ENCODE measurements at regions not wholly inside any gene's neighbourhood (a gene's known extent, or its start where the extent isn't known, plus 50 kb on each side); places are given as distances from the start of the nearest gene placed in this dataset.
"Not testable (repeated sequence)": the region's sequence is repeated elsewhere in the genome, so short reads cannot be mapped to it uniquely, and the experiment has no call there.

GRCh38 chr12:91706466-91706865 is 439.2 kb downstream of the BTG1 start:
- ChIA-PET POLR2A (ENCODE audit: partially characterized antibody) (no interaction called here), CTCF (ENCODE audit: partially characterized antibody) (no interaction called here)
- intact Hi-C loops (cut with micrococcal nuclease): no loop called here
- no peak overlapping the region for H3K27ac Mint-ChIP-seq
- no peaks in the 10 kb centered on the region for H3K4me1 Mint-ChIP-seq
- Histone ChIP-seq H3K4me1 (ENCODE audit: insufficient read depth, low read length) (no peaks in the 10 kb centered on the region), H3K27ac (ENCODE audit: low read depth, low read length) (no peak overlapping the region), H3K4me3 (ENCODE audit: low read length in 2 of 2) (no peak overlapping the region), H3K27me3 (ENCODE audit: insufficient read depth, low read length) (no peaks in the 10 kb centered on the region), H3K9me3 (ENCODE audit: control insufficient read depth in 1 of 2, low read length in 2 of 2) (no peaks in the 10 kb centered on the region), H3K36me3 (ENCODE audit: insufficient read depth, low read length) (no peaks in the 10 kb centered on the region)
- DNase-seq: no peak
- peaks cover 0 to 5% (median under 1%) of the 10 kb centered on the region in 8 donors for H3K9me3 Mint-ChIP-seq
- no peaks in the 10 kb centered on the region for H3K27me3 Mint-ChIP-seq
- no peak overlapping the region for H3K4me3 Mint-ChIP-seq
- no peaks in the 10 kb centered on the region for H3K36me3 Mint-ChIP-seq

GRCh38 chr12:91704446-91704845 is 441.2 kb downstream of the BTG1 start:
- no peak overlapping the region for H3K4me3 Mint-ChIP-seq
- Histone ChIP-seq H3K27me3 (ENCODE audit: insufficient read depth, low read length) (no peaks in the 10 kb centered on the region), H3K36me3 (ENCODE audit: insufficient read depth, low read length) (no peaks in the 10 kb centered on the region), H3K27ac (ENCODE audit: low read depth, low read length) (no peak overlapping the region), H3K9me3 (ENCODE audit: control insufficient read depth in 1 of 2, low read length in 2 of 2) (no peaks in the 10 kb centered on the region), H3K4me3 (ENCODE audit: low read length in 2 of 2) (no peak overlapping the region), H3K4me1 (ENCODE audit: insufficient read depth, low read length) (no peaks in the 10 kb centered on the region)
- no peak overlapping the region for H3K27ac Mint-ChIP-seq
- intact Hi-C loops (cut with micrococcal nuclease): no loop called here
- H3K9me3 Mint-ChIP-seq: peaks cover 0 to 4% (median 2%) of the 10 kb centered on the region in 8 donors
- H3K4me1 Mint-ChIP-seq: no peaks in the 10 kb centered on the region
- H3K27me3 Mint-ChIP-seq: no peaks in the 10 kb centered on the region
- no peak for DNase-seq
- no peaks in the 10 kb centered on the region for H3K36me3 Mint-ChIP-seq
- ChIA-PET CTCF (ENCODE audit: partially characterized antibody) (no interaction called here), POLR2A (ENCODE audit: partially characterized antibody) (no interaction called here)

- no peak overlapping the region for H3K4me3 Mint-ChIP-seq
- H3K27me3 Mint-ChIP-seq: no peaks in the 10 kb centered on the region
- Histone ChIP-seq H3K36me3 (ENCODE audit: insufficient read depth, low read length) (no peaks in the 10 kb centered on the region), H3K4me3 (ENCODE audit: low read length in 2 of 2) (no peak overlapping the region), H3K27me3 (ENCODE audit: insufficient read depth, low read length) (no peaks in the 10 kb centered on the region), H3K9me3 (ENCODE audit: control insufficient read depth in 1 of 2, low read length in 2 of 2) (no peaks in the 10 kb centered on the region), H3K4me1 (ENCODE audit: insufficient read depth, low read length) (no peaks in the 10 kb centered on the region), H3K27ac (ENCODE audit: low read depth, low read length) (no peak overlapping the region)
- DNase-seq: no peak
- POLR2A ChIA-PET (ENCODE audit: partially characterized antibody): no interaction called here
- H3K9me3 Mint-ChIP-seq: peaks cover 0 to 11% (median 6%) of the 10 kb centered on the region in 8 donors
- H3K27ac Mint-ChIP-seq: peak overlapping the region in 1 of 7 donors; percentile 63
- CTCF ChIA-PET (ENCODE audit: partially characterized antibody): no interaction called here
- no peaks in the 10 kb centered on the region for H3K4me1 Mint-ChIP-seq
- intact Hi-C loops (cut with micrococcal nuclease): no loop called here
- no peaks in the 10 kb centered on the region for H3K36me3 Mint-ChIP-seq
Measured at GRCh38 chr12:91703491-91704283, 442.0 kb downstream of the BTG1 start.

- H3K4me1 ChIP-seq (ENCODE audit: insufficient read depth, low read length): no peaks in the 10 kb centered on the region
- no peak overlapping the region for H3K4me3 ChIP-seq (ENCODE audit: low read length in 2 of 2)
- no peaks in the 10 kb centered on the region for H3K4me1 Mint-ChIP-seq
- no peak overlapping the region for H3K27ac ChIP-seq (ENCODE audit: low read depth, low read length)
- no peaks in the 10 kb centered on the region for H3K9me3 ChIP-seq (ENCODE audit: control insufficient read depth in 1 of 2, low read length in 2 of 2)
- intact Hi-C loops (cut with micrococcal nuclease): no loop called here
- H3K9me3 Mint-ChIP-seq: peaks cover 0 to 12% (median 6%) of the 10 kb centered on the region in 8 donors
- no peaks in the 10 kb centered on the region for H3K36me3 Mint-ChIP-seq
- CTCF ChIA-PET (ENCODE audit: partially characterized antibody): no interaction called here
- H3K36me3 ChIP-seq (ENCODE audit: insufficient read depth, low read length): no peaks in the 10 kb centered on the region
- no peaks in the 10 kb centered on the region for H3K27me3 ChIP-seq (ENCODE audit: insufficient read depth, low read length)
- POLR2A ChIA-PET (ENCODE audit: partially characterized antibody): no interaction called here
- no peaks in the 10 kb centered on the region for H3K27me3 Mint-ChIP-seq
- no peak overlapping the region for H3K4me3 Mint-ChIP-seq
- no peak overlapping the region for H3K27ac Mint-ChIP-seq
- DNase-seq: no peak
Measured at GRCh38 chr12:91702843-91703425, 442.7 kb downstream of the BTG1 start.

- CTCF ChIA-PET (ENCODE audit: partially characterized antibody): no interaction called here
- Mint-ChIP-seq H3K36me3 (no peaks in the 10 kb centered on the region), H3K27me3 (no peaks in the 10 kb centered on the region), H3K27ac (no peak overlapping the region), H3K4me1 (no peaks in the 10 kb centered on the region), H3K4me3 (no peak overlapping the region), H3K9me3 (peaks cover 0 to 23% (median 7%) of the 10 kb centered on the region in 8 donors)
- no peaks in the 10 kb centered on the region for H3K4me1 ChIP-seq (ENCODE audit: insufficient read depth, low read length)
- H3K36me3 ChIP-seq (ENCODE audit: insufficient read depth, low read length): no peaks in the 10 kb centered on the region
- H3K4me3 ChIP-seq (ENCODE audit: low read length in 2 of 2): no peak overlapping the region
- H3K27me3 ChIP-seq (ENCODE audit: insufficient read depth, low read length): no peaks in the 10 kb centered on the region
- intact Hi-C loops (cut with micrococcal nuclease): no loop called here
- H3K27ac ChIP-seq (ENCODE audit: low read depth, low read length): no peak overlapping the region
- no peaks in the 10 kb centered on the region for H3K9me3 ChIP-seq (ENCODE audit: control insufficient read depth in 1 of 2, low read length in 2 of 2)
- no peak for DNase-seq
- POLR2A ChIA-PET (ENCODE audit: partially characterized antibody): no interaction called here
Measured at GRCh38 chr12:91695964-91696363, 449.7 kb downstream of the BTG1 start.

- H3K27ac ChIP-seq (ENCODE audit: low read depth, low read length); H3K4me3 ChIP-seq (ENCODE audit: low read length in 2 of 2); H3K9me3 ChIP-seq (ENCODE audit: control insufficient read depth in 1 of 2, low read length in 2 of 2); H3K27me3 Mint-ChIP-seq; H3K27ac Mint-ChIP-seq; H3K4me1 Mint-ChIP-seq; DNase-seq; H3K36me3 Mint-ChIP-seq; H3K36me3 ChIP-seq (ENCODE audit: insufficient read depth, low read length); intact Hi-C loops (cut with micrococcal nuclease); CTCF ChIA-PET (ENCODE audit: partially characterized antibody); H3K4me3 Mint-ChIP-seq; H3K27me3 ChIP-seq (ENCODE audit: insufficient read depth, low read length); H3K4me1 ChIP-seq (ENCODE audit: insufficient read depth, low read length); POLR2A ChIA-PET (ENCODE audit: partially characterized antibody): not testable (repeated sequence)
- H3K9me3 Mint-ChIP-seq: peaks cover 0 to 23% (median 7%) of the 10 kb centered on the region in 8 donors
Measured at GRCh38 chr12:91695406-91695805, 450.2 kb downstream of the BTG1 start.

- Histone ChIP-seq H3K27me3 (ENCODE audit: insufficient read depth, low read length) (no peaks in the 10 kb centered on the region), H3K36me3 (ENCODE audit: insufficient read depth, low read length) (no peaks in the 10 kb centered on the region), H3K4me3 (ENCODE audit: low read length in 2 of 2) (no peak overlapping the region), H3K4me1 (ENCODE audit: insufficient read depth, low read length) (peaks cover 16% of the 10 kb centered on the region), H3K27ac (ENCODE audit: low read depth, low read length) (no peak overlapping the region), H3K9me3 (ENCODE audit: control insufficient read depth in 1 of 2, low read length in 2 of 2) (no peaks in the 10 kb centered on the region)
- CTCF ChIA-PET (ENCODE audit: partially characterized antibody): no interaction called here
- no peaks in the 10 kb centered on the region for H3K36me3 Mint-ChIP-seq
- H3K27me3 Mint-ChIP-seq: no peaks in the 10 kb centered on the region
- intact Hi-C loops (cut with micrococcal nuclease): no loop called here
- POLR2A ChIA-PET (ENCODE audit: partially characterized antibody): no interaction called here
- no peak overlapping the region for H3K27ac Mint-ChIP-seq
- H3K4me3 Mint-ChIP-seq: no peak overlapping the region
- peaks cover 0 to 3% (median 0%) of the 10 kb centered on the region in 8 donors for H3K9me3 Mint-ChIP-seq
- peaks cover 9 to 13% (median 11%) of the 10 kb centered on the region in 4 donors for H3K4me1 Mint-ChIP-seq
- no peak for DNase-seq
Measured at GRCh38 chr12:91690531-91690930, 455.1 kb downstream of the BTG1 start.

Measured in CD4-positive, alpha-beta memory T cell (primary cell).